HL-60 (cell line): ENCODE measurements at regions not wholly inside any gene's neighbourhood (a gene's known extent, or its start where the extent isn't known, plus 50 kb on each side); places are given as distances from the start of the nearest gene placed in this dataset.

ENCODE experiments used
- SPI1 ChIP-seq: IDR thresholded peaks from 2 replicates; pipeline ENCODE4 v1.6.1; 2012; ENCODE audit warnings: low read depth, mild to moderate bottlenecking, borderline replicate concordance
- TF ChIP-seq, protein P1 (sequence below): IDR thresholded peaks from one replicate; pipeline ENCODE4 v1.5.1; 2011; ENCODE audit warnings: low read length, control low read depth, inconsistent platforms; ENCODE audit not compliant: insufficient read depth

DNA sequence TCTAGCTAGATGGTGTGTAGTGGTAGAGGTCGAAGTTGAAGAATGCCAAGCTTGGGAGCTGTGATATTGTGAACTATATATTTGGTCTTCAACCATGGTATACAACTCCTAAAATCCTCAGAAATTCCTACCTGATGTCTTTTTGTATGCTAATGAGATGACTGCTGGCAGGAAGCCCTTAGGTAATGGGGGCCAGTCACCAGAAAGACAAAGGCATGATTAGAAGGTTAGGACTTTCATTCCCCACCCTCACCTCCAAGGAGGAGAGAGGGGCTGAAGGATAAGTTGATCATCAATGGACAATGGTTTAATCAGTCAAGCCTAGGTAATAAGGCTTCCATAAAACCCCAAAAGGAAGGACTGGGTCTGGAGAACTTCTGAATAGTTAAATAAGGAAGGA lies 285.7 kb upstream of the POU5F2 start:
- TF ChIP-seq, protein P1, sequence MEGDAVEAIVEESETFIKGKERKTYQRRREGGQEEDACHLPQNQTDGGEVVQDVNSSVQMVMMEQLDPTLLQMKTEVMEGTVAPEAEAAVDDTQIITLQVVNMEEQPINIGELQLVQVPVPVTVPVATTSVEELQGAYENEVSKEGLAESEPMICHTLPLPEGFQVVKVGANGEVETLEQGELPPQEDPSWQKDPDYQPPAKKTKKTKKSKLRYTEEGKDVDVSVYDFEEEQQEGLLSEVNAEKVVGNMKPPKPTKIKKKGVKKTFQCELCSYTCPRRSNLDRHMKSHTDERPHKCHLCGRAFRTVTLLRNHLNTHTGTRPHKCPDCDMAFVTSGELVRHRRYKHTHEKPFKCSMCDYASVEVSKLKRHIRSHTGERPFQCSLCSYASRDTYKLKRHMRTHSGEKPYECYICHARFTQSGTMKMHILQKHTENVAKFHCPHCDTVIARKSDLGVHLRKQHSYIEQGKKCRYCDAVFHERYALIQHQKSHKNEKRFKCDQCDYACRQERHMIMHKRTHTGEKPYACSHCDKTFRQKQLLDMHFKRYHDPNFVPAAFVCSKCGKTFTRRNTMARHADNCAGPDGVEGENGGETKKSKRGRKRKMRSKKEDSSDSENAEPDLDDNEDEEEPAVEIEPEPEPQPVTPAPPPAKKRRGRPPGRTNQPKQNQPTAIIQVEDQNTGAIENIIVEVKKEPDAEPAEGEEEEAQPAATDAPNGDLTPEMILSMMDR, result no peak
- TF ChIP-seq SPI1, result no peak
